GM23338 (cell line): ENCODE measurements at regions not wholly inside any gene's neighbourhood (a gene's known extent, or its start where the extent isn't known, plus 50 kb on each side); places are given as distances from the start of the nearest gene placed in this dataset.

Experiments
- ATAC-seq: fragments of 200-7000 bp; cut with Tn5 transposase; 3 replicates; pipeline ENCODE4 v1.9.1; 2020
- DNase-seq: peaks from one replicate; pipeline ENCODE4 v3.0.0-alpha.2; 2015; ENCODE audit warnings: low spot score
- H2AFZ ChIP-seq: fragments of 200-600 bp; sonication (generic); 2 replicates; pipeline ENCODE4 v1.8.0; 2016; ENCODE audit warnings: antibody characterized with exemption, mild to moderate bottlenecking, moderate library complexity
- H3F3A ChIP-seq: fragments of 200-600 bp; sonication (generic); replicated peaks from 2 replicates; pipeline ENCODE4 v1.8.0; 2017; ENCODE audit warnings: antibody characterized with exemption, mixed run types, low read depth
- H3K27ac ChIP-seq: fragments of 200-600 bp; sonication (generic); 2 replicates; pipeline ENCODE4 v1.6.1; 2016; ENCODE audit warnings: low read depth
- H3K27me3 ChIP-seq: fragments of 200-600 bp; sonication (generic); 2 replicates; pipeline ENCODE4 v1.8.0; 2016; ENCODE audit warnings: mild to moderate bottlenecking, mixed run types, moderate library complexity; ENCODE audit not compliant: insufficient read depth
- H3K36me3 ChIP-seq: fragments of 200-600 bp; sonication (generic); 2 replicates; pipeline ENCODE4 v1.8.0; 2016; ENCODE audit warnings: mild to moderate bottlenecking; ENCODE audit not compliant: insufficient read depth
- H3K4me1 ChIP-seq: fragments of 200-600 bp; sonication (generic); 2 replicates; pipeline ENCODE4 v1.8.0; 2016; ENCODE audit warnings: mild to moderate bottlenecking, moderate library complexity; ENCODE audit not compliant: insufficient read depth
- H3K4me2 ChIP-seq: fragments of 200-600 bp; sonication (generic); 2 replicates; pipeline ENCODE4 v1.7.1; 2017; ENCODE audit warnings: mixed run types
- H3K4me3 ChIP-seq: fragments of 200-600 bp; sonication (generic); 2 replicates; pipeline ENCODE4 v1.6.1; 2016; ENCODE audit warnings: mixed run types
- H3K79me2 ChIP-seq: fragments of 200-600 bp; sonication (generic); replicated peaks from 2 replicates; pipeline ENCODE4 v1.8.0; 2017; ENCODE audit warnings: mild to moderate bottlenecking; ENCODE audit not compliant: insufficient read depth
- H3K9me2 ChIP-seq: fragments of 200-600 bp; sonication (generic); 2 replicates; pipeline ENCODE4 v1.8.0; 2017; ENCODE audit not compliant: insufficient read depth
- H4K20me1 ChIP-seq: fragments of 200-600 bp; sonication (generic); replicated peaks from 2 replicates; pipeline ENCODE4 v1.8.0; 2017; ENCODE audit warnings: mild to moderate bottlenecking; ENCODE audit not compliant: insufficient read depth
- H3K27ac Mint-ChIP-seq: 2 replicates; pipeline ENCODE4 v1.8.0; 2020; ENCODE audit warnings: inconsistent platforms, mild to moderate bottlenecking, moderate library complexity, mixed read lengths
- H3K27me3 Mint-ChIP-seq: 3 replicates; pipeline ENCODE4 v1.8.0; 2022; ENCODE audit warnings: low read depth, mild to moderate bottlenecking, moderate library complexity, mixed read lengths, inconsistent platforms; ENCODE audit not compliant: insufficient read depth, poor library complexity
- H3K36me3 Mint-ChIP-seq: 3 replicates; pipeline ENCODE4 v1.8.0; 2021; ENCODE audit warnings: low read depth, mild to moderate bottlenecking, inconsistent platforms, moderate library complexity, mixed read lengths
- H3K4me1 Mint-ChIP-seq: 3 replicates; pipeline ENCODE4 v1.8.0; 2020; ENCODE audit warnings: mild to moderate bottlenecking, inconsistent platforms, mixed read lengths
- H3K4me3 Mint-ChIP-seq: 3 replicates; pipeline ENCODE4 v1.8.0; 2021; ENCODE audit warnings: moderate library complexity, mild to moderate bottlenecking, inconsistent platforms, mixed read lengths
- H3K9me3 Mint-ChIP-seq: 3 replicates; pipeline ENCODE4 v1.8.0; 2020; ENCODE audit warnings: moderate library complexity, mild to moderate bottlenecking, inconsistent platforms, mixed read lengths
- CREB1 ChIP-seq: fragments of 250-450 bp; sonication (Bioruptor Pico); IDR thresholded peaks from 2 replicates; pipeline ENCODE4 v1.5.0; 2020; ENCODE audit warnings: low read depth, mild to moderate bottlenecking, moderate library complexity
- ETS1 ChIP-seq: IDR thresholded peaks from 2 replicates; pipeline ENCODE4 v1.6.1; 2016; ENCODE audit warnings: antibody characterized with exemption
- EZH2phosphoT487 ChIP-seq: fragments of 200-600 bp; sonication (generic); IDR thresholded peaks from one replicate; pipeline ENCODE4 v1.8.1; 2018; ENCODE audit warnings: antibody characterized with exemption; ENCODE audit not compliant: unreplicated experiment
- JUNB ChIP-seq: IDR thresholded peaks from one replicate; pipeline ENCODE4 v1.6.1; 2016; ENCODE audit warnings: antibody characterized with exemption; ENCODE audit not compliant: unreplicated experiment
- POLR2AphosphoS5 ChIP-seq: IDR thresholded peaks from 2 replicates; pipeline ENCODE4 v1.6.1; 2016; ENCODE audit warnings: antibody characterized with exemption, low read depth
- ZNF331 ChIP-seq: fragments of 250-450 bp; sonication (Bioruptor Pico); IDR thresholded peaks from 2 replicates; pipeline ENCODE4 v1.5.0; 2020; ENCODE audit warnings: low read depth, mild to moderate bottlenecking, moderate library complexity
- ZNF462 ChIP-seq: fragments of 250-450 bp; sonication (Bioruptor Pico); IDR thresholded peaks from 2 replicates; pipeline ENCODE4 v1.5.0; 2020; ENCODE audit warnings: mild to moderate bottlenecking, moderate library complexity
- TF ChIP-seq, protein P1 (sequence below), 2 experiments: fragments of 200-600 bp in 1 of 2; sonication (generic) in 1 of 2; conservative IDR thresholded peaks; 2 replicates each; pipeline versions ENCODE4 v1.5.1 to v1.6.1; 2016 to 2017; ENCODE audit warnings: antibody characterized with exemption in 2 of 2, low read depth in 2 of 2, mild to moderate bottlenecking in 2 of 2, moderate library complexity in 1 of 2
- TF ChIP-seq, protein P2 (sequence below): IDR thresholded peaks from one replicate; pipeline ENCODE4 v1.6.1; 2018; ENCODE audit warnings: antibody characterized with exemption; ENCODE audit not compliant: unreplicated experiment

GRCh38 chr11:8775734-8776133 is 93.1 kb downstream of the RPL27A start:
- H3K36me3 Mint-ChIP-seq, result no peaks in the 10 kb centered on the region
- Histone ChIP-seq H3F3A (no peaks in the 10 kb centered on the region), H3K27me3 (no peaks in the 10 kb centered on the region), H3K79me2 (no peaks in the 10 kb centered on the region), H3K4me1 (peaks cover 7% of the 10 kb centered on the region), H3K4me2 (no peak overlapping the region), H3K36me3 (no peaks in the 10 kb centered on the region), H3K4me3 (no peak overlapping the region), H4K20me1 (no peaks in the 10 kb centered on the region; the same call in 1 of the 2 replicates), H2AFZ (no peak overlapping the region), H3K27ac (no peak overlapping the region), H3K9me2 (no peaks in the 10 kb centered on the region)
- TF ChIP-seq ETS1 (no peak), ZNF462 (no peak), CREB1 (CRISPR knock-in tag) (no peak), POLR2AphosphoS5 (no peak), JUNB (no peak), ZNF331 (CRISPR knock-in tag) (no peak), EZH2phosphoT487 (no peak)
- TF ChIP-seq, protein P1, sequence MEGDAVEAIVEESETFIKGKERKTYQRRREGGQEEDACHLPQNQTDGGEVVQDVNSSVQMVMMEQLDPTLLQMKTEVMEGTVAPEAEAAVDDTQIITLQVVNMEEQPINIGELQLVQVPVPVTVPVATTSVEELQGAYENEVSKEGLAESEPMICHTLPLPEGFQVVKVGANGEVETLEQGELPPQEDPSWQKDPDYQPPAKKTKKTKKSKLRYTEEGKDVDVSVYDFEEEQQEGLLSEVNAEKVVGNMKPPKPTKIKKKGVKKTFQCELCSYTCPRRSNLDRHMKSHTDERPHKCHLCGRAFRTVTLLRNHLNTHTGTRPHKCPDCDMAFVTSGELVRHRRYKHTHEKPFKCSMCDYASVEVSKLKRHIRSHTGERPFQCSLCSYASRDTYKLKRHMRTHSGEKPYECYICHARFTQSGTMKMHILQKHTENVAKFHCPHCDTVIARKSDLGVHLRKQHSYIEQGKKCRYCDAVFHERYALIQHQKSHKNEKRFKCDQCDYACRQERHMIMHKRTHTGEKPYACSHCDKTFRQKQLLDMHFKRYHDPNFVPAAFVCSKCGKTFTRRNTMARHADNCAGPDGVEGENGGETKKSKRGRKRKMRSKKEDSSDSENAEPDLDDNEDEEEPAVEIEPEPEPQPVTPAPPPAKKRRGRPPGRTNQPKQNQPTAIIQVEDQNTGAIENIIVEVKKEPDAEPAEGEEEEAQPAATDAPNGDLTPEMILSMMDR (conservative IDR thresholded peaks at IDR 0.05; ENCODE audit: low read depth in 2 of 2), result no peak
- TF ChIP-seq, protein P2, sequence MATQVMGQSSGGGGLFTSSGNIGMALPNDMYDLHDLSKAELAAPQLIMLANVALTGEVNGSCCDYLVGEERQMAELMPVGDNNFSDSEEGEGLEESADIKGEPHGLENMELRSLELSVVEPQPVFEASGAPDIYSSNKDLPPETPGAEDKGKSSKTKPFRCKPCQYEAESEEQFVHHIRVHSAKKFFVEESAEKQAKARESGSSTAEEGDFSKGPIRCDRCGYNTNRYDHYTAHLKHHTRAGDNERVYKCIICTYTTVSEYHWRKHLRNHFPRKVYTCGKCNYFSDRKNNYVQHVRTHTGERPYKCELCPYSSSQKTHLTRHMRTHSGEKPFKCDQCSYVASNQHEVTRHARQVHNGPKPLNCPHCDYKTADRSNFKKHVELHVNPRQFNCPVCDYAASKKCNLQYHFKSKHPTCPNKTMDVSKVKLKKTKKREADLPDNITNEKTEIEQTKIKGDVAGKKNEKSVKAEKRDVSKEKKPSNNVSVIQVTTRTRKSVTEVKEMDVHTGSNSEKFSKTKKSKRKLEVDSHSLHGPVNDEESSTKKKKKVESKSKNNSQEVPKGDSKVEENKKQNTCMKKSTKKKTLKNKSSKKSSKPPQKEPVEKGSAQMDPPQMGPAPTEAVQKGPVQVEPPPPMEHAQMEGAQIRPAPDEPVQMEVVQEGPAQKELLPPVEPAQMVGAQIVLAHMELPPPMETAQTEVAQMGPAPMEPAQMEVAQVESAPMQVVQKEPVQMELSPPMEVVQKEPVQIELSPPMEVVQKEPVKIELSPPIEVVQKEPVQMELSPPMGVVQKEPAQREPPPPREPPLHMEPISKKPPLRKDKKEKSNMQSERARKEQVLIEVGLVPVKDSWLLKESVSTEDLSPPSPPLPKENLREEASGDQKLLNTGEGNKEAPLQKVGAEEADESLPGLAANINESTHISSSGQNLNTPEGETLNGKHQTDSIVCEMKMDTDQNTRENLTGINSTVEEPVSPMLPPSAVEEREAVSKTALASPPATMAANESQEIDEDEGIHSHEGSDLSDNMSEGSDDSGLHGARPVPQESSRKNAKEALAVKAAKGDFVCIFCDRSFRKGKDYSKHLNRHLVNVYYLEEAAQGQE, result no peak
- DNase-seq (no peak), ATAC-seq (no peak)
- peaks cover 19% of the 10 kb centered on the region for H3K4me1 Mint-ChIP-seq
- H3K27ac Mint-ChIP-seq, result no peak overlapping the region
- H3K9me3 Mint-ChIP-seq, result no peaks in the 10 kb centered on the region
- no peaks in the 10 kb centered on the region for H3K27me3 Mint-ChIP-seq
- H3K4me3 Mint-ChIP-seq, result no peak overlapping the region
